ENCODE measurements at regions not wholly inside any gene's neighbourhood (a gene's known extent, or its start where the extent isn't known, plus 50 kb on each side); places are given as distances from the start of the nearest gene placed in this dataset.

DNA sequence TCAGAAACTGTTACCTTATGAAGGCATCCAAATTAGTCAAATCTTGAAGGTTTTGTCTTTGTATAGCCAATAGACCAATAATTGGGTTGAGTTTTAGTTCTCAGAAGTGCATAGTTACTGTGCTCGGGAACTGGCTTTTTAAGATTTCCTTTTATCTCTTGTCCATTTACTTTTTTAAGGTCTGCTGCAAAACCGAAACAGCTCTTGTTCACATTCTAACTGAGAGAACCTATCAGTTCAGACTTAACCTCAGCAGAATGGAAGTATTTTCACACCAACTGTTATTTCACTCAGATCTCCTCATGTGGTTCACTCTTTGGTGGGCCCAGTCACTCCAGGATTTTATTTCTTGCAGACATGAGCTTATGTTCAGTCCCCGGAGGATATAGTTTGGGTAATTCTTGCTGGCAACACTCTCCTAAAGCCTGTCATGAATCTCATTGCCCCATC lies 55.5 kb downstream of the TPBG start:
- Mint-ChIP-seq H3K4me3 (no peak overlapping the region), H3K27me3 (no peaks in the 10 kb centered on the region), H3K4me1 (peaks cover 0 to 3% (median 2%) of the 10 kb centered on the region in 3 donors), H3K36me3 (no peaks in the 10 kb centered on the region), H3K9me3 (no peaks in the 10 kb centered on the region), H3K27ac (no peak overlapping the region)
- ChIA-PET POLR2A (no interaction called here), CTCF (no interaction called here)
- H3K27ac ChIP-seq (ENCODE audit: low read depth, low read length) = no peak overlapping the region
- no peaks in the 10 kb centered on the region for H3K9me3 ChIP-seq (ENCODE audit: low read length)
- H3K36me3 ChIP-seq (ENCODE audit: insufficient read depth, low read length) = no peaks in the 10 kb centered on the region
- no peaks in the 10 kb centered on the region for H3K4me1 ChIP-seq (ENCODE audit: insufficient read depth, low read length)
- DNase-seq = no peak
- H3K4me3 ChIP-seq (ENCODE audit: low read length) = no peak overlapping the region
- no peaks in the 10 kb centered on the region for H3K27me3 ChIP-seq (ENCODE audit: insufficient read depth, low read length, poor library complexity, severe bottlenecking)

DNA sequence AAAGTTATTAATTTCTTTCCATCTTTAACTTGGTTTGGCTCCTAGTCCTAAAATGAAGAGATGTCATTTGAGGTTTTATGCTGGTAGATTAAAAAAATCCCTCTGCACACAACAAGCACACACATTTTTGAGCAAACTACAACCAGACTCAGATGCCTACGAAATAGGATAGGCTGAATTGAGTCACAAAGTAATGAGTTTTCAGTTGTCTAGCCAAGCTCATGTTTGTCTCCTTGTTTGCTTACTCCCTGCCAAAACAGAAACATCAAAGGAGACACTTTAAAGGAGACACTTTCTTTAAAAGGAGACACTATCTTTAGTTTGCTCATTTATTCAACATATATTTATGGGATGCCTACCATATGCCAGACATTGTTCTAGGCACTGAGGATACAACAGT lies 56.2 kb downstream of the TPBG start:
- Histone ChIP-seq H3K27ac (ENCODE audit: low read depth, low read length) (no peak overlapping the region), H3K27me3 (ENCODE audit: insufficient read depth, low read length, poor library complexity, severe bottlenecking) (no peaks in the 10 kb centered on the region), H3K9me3 (ENCODE audit: low read length) (no peaks in the 10 kb centered on the region), H3K4me3 (ENCODE audit: low read length) (no peak overlapping the region), H3K36me3 (ENCODE audit: insufficient read depth, low read length) (no peaks in the 10 kb centered on the region), H3K4me1 (ENCODE audit: insufficient read depth, low read length) (no peaks in the 10 kb centered on the region)
- H3K4me3 Mint-ChIP-seq = no peak overlapping the region
- no peak overlapping the region for H3K27ac Mint-ChIP-seq
- DNase-seq = no peak
- H3K36me3 Mint-ChIP-seq = no peaks in the 10 kb centered on the region
- ChIA-PET CTCF (no interaction called here), POLR2A (no interaction called here)
- H3K4me1 Mint-ChIP-seq = peaks cover 0 to 3% (median 2%) of the 10 kb centered on the region in 3 donors
- no peaks in the 10 kb centered on the region for H3K27me3 Mint-ChIP-seq
- H3K9me3 Mint-ChIP-seq = no peaks in the 10 kb centered on the region

DNA sequence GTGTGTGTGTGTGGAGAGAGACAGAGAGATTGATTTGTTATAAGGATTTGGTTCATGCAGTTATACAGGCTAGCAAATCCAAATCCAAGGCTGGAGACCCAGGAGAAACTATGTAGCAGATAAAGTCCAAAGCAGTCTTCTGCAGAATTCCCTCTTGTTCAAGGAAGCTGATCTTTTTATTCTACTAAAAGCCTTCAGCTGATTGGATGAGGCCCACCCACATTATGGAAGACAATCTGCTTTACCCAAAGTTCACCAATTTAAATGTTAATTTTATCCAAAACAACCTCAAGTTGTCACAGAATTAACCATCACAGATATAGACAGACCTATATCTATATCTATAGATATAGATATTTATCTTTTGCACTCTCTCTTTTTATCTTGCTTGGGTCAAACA lies 67.0 kb downstream of the TPBG start:
- Mint-ChIP-seq H3K9me3 (no peaks in the 10 kb centered on the region), H3K27ac (no peak overlapping the region), H3K27me3 (peaks cover 1 to 7% of the 10 kb centered on the region in 2 donors), H3K36me3 (no peaks in the 10 kb centered on the region), H3K4me3 (no peak overlapping the region), H3K4me1 (no peaks in the 10 kb centered on the region)
- Histone ChIP-seq H3K27ac (ENCODE audit: low read depth, low read length) (no peak overlapping the region), H3K9me3 (ENCODE audit: low read length) (no peaks in the 10 kb centered on the region), H3K27me3 (ENCODE audit: insufficient read depth, low read length, poor library complexity, severe bottlenecking) (no peaks in the 10 kb centered on the region), H3K4me1 (ENCODE audit: insufficient read depth, low read length) (no peaks in the 10 kb centered on the region), H3K36me3 (ENCODE audit: insufficient read depth, low read length) (no peaks in the 10 kb centered on the region), H3K4me3 (ENCODE audit: low read length) (no peak overlapping the region)
- ChIA-PET POLR2A (no interaction called here), CTCF (no interaction called here)
- no peak for DNase-seq

DNA sequence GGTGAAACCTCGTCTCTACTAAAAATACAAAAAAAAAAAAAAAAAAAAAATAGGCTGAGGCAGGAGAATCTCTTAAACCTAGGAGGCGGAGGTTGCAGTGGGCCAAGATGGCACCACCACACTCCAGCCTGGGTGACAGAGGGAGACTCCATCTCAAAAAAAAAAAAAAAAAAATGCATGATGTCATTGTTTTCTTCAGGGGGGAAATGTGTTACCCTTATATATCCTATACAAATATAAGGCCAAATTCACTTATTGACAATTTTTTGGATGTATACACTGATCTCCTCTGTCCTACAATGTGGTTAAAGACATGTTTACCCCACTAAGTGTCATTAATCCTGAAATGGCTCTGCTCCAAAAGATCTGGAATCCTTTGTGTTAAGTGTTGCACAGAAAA lies 73.1 kb downstream of the TPBG start:
- no peaks in the 10 kb centered on the region for H3K27me3 ChIP-seq (ENCODE audit: insufficient read depth, low read length, poor library complexity, severe bottlenecking)
- ChIA-PET CTCF (no interaction called here), POLR2A (no interaction called here)
- no peak overlapping the region for H3K27ac ChIP-seq (ENCODE audit: low read depth, low read length)
- Mint-ChIP-seq H3K27ac (no peak overlapping the region), H3K4me1 (no peaks in the 10 kb centered on the region), H3K36me3 (no peaks in the 10 kb centered on the region), H3K27me3 (peaks cover 0 to 1% of the 10 kb centered on the region in 2 donors), H3K4me3 (no peak overlapping the region), H3K9me3 (no peaks in the 10 kb centered on the region)
- H3K36me3 ChIP-seq (ENCODE audit: insufficient read depth, low read length) = no peaks in the 10 kb centered on the region
- no peak overlapping the region for H3K4me3 ChIP-seq (ENCODE audit: low read length)
- H3K4me1 ChIP-seq (ENCODE audit: insufficient read depth, low read length) = no peaks in the 10 kb centered on the region
- DNase-seq = no peak
- H3K9me3 ChIP-seq (ENCODE audit: low read length) = no peaks in the 10 kb centered on the region

DNA sequence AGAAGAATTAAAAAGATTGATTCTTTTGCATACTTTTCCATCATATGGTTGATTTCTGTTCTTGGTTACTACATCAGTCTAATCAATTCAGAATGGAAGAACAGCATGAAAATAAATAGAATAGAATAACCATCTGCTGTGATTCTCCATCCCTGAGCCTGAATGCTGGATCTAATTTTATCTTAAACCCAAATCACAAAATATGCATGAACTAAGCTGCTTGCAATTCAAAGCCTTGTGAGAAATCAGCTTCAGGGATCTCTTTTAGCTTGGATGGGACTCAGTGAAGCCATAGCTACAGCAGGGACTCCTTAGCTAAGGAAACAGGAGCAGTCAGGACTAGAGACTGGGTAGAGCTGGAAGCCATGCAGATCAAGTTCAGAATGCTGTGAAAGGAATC lies 74.1 kb downstream of the TPBG start:
- ChIA-PET CTCF (no interaction called here), POLR2A (no interaction called here)
- Histone ChIP-seq H3K4me3 (ENCODE audit: low read length) (no peak overlapping the region), H3K36me3 (ENCODE audit: insufficient read depth, low read length) (no peaks in the 10 kb centered on the region), H3K27ac (ENCODE audit: low read depth, low read length) (no peak overlapping the region), H3K27me3 (ENCODE audit: insufficient read depth, low read length, poor library complexity, severe bottlenecking) (no peaks in the 10 kb centered on the region), H3K9me3 (ENCODE audit: low read length) (no peaks in the 10 kb centered on the region), H3K4me1 (ENCODE audit: insufficient read depth, low read length) (no peaks in the 10 kb centered on the region)
- no peaks in the 10 kb centered on the region for H3K36me3 Mint-ChIP-seq
- no peaks in the 10 kb centered on the region for H3K4me1 Mint-ChIP-seq
- H3K4me3 Mint-ChIP-seq = no peak overlapping the region
- H3K27me3 Mint-ChIP-seq = peaks cover 0 to 3% of the 10 kb centered on the region in 2 donors
- no peak for DNase-seq
- H3K27ac Mint-ChIP-seq = no peak overlapping the region
- H3K9me3 Mint-ChIP-seq = no peaks in the 10 kb centered on the region

DNA sequence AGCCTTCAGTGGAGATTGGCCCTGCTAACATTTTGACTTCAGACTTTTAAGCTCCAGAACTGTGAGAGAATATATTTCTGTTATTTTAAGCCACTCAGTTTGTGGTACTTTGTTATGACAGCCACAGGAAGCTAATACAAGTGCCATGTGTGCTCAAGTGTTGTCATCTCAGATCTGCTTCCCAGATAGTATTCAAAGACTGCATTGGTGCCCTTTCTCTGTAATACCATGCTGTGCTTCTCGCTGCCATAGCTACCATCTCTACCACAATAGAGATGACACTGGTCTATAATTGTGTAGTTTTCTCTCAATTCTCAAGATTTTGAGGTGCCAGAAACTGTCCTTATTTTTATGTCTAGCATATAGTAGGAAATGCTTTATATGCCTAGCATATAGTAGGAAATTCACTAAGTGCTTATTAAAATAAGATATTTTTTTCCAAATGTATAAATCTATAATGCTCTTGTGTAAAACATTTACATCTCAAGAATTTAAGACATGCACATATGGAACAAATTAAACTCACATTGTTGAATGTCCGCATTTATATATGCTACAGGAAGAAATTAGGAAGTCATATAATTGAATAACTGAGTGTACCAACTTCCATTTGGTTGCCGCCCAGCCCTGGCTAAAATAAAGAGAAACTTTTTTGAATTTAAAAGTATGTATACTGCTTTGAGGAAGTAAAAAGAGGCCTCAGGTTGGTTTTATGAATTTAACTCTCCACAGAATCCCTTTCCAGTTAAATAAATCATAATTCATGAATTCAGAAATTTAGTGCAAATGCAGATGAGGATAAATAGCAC lies 77.6 kb downstream of the TPBG start:
- H3K4me1 Mint-ChIP-seq = no peaks in the 10 kb centered on the region
- no peaks in the 10 kb centered on the region for H3K36me3 Mint-ChIP-seq
- Histone ChIP-seq H3K4me3 (ENCODE audit: low read length) (no peak overlapping the region), H3K36me3 (ENCODE audit: insufficient read depth, low read length) (no peaks in the 10 kb centered on the region), H3K4me1 (ENCODE audit: insufficient read depth, low read length) (no peaks in the 10 kb centered on the region), H3K27me3 (ENCODE audit: insufficient read depth, low read length, poor library complexity, severe bottlenecking) (no peaks in the 10 kb centered on the region), H3K9me3 (ENCODE audit: low read length) (no peaks in the 10 kb centered on the region), H3K27ac (ENCODE audit: low read depth, low read length) (no peak overlapping the region)
- no peak for DNase-seq
- H3K27me3 Mint-ChIP-seq = peaks cover 0 to 2% of the 10 kb centered on the region in 2 donors
- no peak overlapping the region for H3K4me3 Mint-ChIP-seq
- no peaks in the 10 kb centered on the region for H3K9me3 Mint-ChIP-seq
- CTCF ChIA-PET = no interaction called here
- POLR2A ChIA-PET = no interaction called here
- H3K27ac Mint-ChIP-seq = no peak overlapping the region

DNA sequence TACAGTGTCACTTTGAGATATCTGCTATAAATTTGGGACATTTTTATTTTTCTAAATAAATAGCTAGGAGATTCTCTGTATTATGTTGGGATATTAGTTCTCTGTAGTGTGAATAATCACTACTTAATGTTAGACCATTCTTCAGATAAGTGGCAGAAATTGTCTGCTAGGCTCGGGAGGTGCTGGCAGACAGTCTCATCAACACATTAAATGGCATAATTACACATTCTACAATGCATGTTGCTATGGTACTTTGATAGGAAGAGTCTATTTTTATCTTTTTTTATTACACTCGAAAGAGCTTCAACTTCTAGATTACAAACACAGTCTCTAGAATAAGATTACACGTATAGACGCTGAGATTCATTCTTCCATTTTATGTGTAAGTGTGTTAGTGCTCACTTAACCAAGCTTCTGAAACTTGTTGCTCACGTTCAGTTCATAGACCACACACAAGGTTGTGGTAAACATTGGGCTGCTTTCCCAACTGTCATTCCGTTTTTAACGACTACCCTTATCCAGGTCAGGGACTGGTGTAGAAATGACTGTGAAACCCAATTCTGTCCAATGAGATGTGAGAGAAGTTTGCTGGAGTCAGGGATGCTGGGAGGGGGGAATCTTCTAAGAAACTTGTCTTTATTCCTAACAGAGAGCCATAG lies 78.6 kb downstream of the TPBG start:
- Histone ChIP-seq H3K4me3 (ENCODE audit: low read length) (no peak overlapping the region), H3K9me3 (ENCODE audit: low read length) (no peaks in the 10 kb centered on the region), H3K27me3 (ENCODE audit: insufficient read depth, low read length, poor library complexity, severe bottlenecking) (no peaks in the 10 kb centered on the region), H3K4me1 (ENCODE audit: insufficient read depth, low read length) (no peaks in the 10 kb centered on the region), H3K27ac (ENCODE audit: low read depth, low read length) (no peak overlapping the region), H3K36me3 (ENCODE audit: insufficient read depth, low read length) (no peaks in the 10 kb centered on the region)
- ChIA-PET CTCF (no interaction called here), POLR2A (no interaction called here)
- no peak for DNase-seq
- no peak overlapping the region for H3K4me3 Mint-ChIP-seq
- no peaks in the 10 kb centered on the region for H3K9me3 Mint-ChIP-seq
- no peaks in the 10 kb centered on the region for H3K36me3 Mint-ChIP-seq
- H3K4me1 Mint-ChIP-seq = no peaks in the 10 kb centered on the region
- no peak overlapping the region for H3K27ac Mint-ChIP-seq
- peaks cover 0 to 2% of the 10 kb centered on the region in 2 donors for H3K27me3 Mint-ChIP-seq

DNA sequence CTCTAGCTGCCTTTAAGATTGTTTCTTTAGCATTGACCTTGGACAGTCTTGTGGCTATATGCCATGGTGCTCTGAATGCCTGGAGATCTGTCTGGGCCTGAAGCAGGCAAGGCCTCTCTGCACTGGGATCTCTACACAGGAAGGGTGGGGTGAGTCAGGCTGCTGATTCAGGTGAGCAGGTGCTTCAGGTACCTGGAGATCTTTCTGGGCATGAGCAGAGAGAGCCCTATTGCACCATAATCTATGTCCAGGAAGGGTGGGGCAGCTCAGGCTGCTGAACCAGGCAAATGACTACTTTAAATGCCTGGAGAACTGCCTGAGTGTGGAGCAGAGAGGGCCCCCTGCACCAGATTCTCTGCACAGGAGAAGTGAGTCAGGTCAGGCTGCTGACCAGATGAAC lies 94.5 kb downstream of the TPBG start:
- no peak for DNase-seq
- H3K4me3 ChIP-seq (ENCODE audit: low read length) = no peak overlapping the region
- H3K4me1 ChIP-seq (ENCODE audit: insufficient read depth, low read length) = no peaks in the 10 kb centered on the region
- no peak overlapping the region for H3K4me3 Mint-ChIP-seq
- H3K36me3 Mint-ChIP-seq = peaks cover 0 to 8% (median 0%) of the 10 kb centered on the region in 3 donors
- peaks cover 10 to 24% (median 16%) of the 10 kb centered on the region in 5 donors for H3K9me3 Mint-ChIP-seq
- no peak overlapping the region for H3K27ac ChIP-seq (ENCODE audit: low read depth, low read length)
- H3K27me3 Mint-ChIP-seq = peaks cover 5 to 10% of the 10 kb centered on the region in 2 donors
- CTCF ChIA-PET = no interaction called here
- H3K27me3 ChIP-seq (ENCODE audit: insufficient read depth, low read length, poor library complexity, severe bottlenecking) = no peaks in the 10 kb centered on the region
- H3K9me3 ChIP-seq (ENCODE audit: low read length) = no peaks in the 10 kb centered on the region
- H3K4me1 Mint-ChIP-seq = no peaks in the 10 kb centered on the region
- H3K27ac Mint-ChIP-seq = no peak overlapping the region
- POLR2A ChIA-PET = no interaction called here
- no peaks in the 10 kb centered on the region for H3K36me3 ChIP-seq (ENCODE audit: insufficient read depth, low read length)
